Fibroblast of lung (primary cell): ENCODE measurements at regions not wholly inside any gene's neighbourhood (a gene's known extent, or its start where the extent isn't known, plus 50 kb on each side); places are given as distances from the start of the nearest gene placed in this dataset.
A peak's percentile ranks its signal among the peaks of the same experiment; 100 is the strongest.

ENCODE experiments used
- DNase-seq, 2 donors: peaks; one replicate each; pipeline versions ENCODE4 v3.0.0 to v3.0.0-alpha.2; 2010; ENCODE audit warnings: low read depth in 2 of 2
- H2AFZ ChIP-seq: 2 replicates; pipeline ENCODE4 v1.5.1; 2012; ENCODE audit warnings: low read length, control low read depth, inconsistent platforms
- H3K27ac ChIP-seq: 2 replicates; pipeline ENCODE4 v1.5.1; 2011; ENCODE audit warnings: low read length, control low read depth; ENCODE audit not compliant: insufficient read depth
- H3K27me3 ChIP-seq: 2 replicates; pipeline ENCODE4 v1.5.1; 2011; ENCODE audit warnings: mild to moderate bottlenecking, low read length; ENCODE audit not compliant: control insufficient read depth, insufficient read depth
- H3K36me3 ChIP-seq: 2 replicates; pipeline ENCODE4 v1.5.1; 2011; ENCODE audit warnings: low read length; ENCODE audit not compliant: control insufficient read depth, insufficient read depth
- H3K4me1 ChIP-seq: 2 replicates; pipeline ENCODE4 v1.5.1; 2011; ENCODE audit warnings: low read length; ENCODE audit not compliant: control insufficient read depth, insufficient read depth; ENCODE audit errors: extremely low read depth
- H3K4me2 ChIP-seq: 2 replicates; pipeline ENCODE4 v1.5.1; 2011; ENCODE audit warnings: low read length, control low read depth; ENCODE audit not compliant: insufficient read depth; ENCODE audit errors: extremely low read depth
- H3K4me3 ChIP-seq, 4 experiments: fragments of 200-600 bp in 1 of 4; sonication (generic) in 1 of 4; replicated peaks in 1 of 4; 2 replicates each; pipeline ENCODE4 v1.5.1; 2011 to 2016; ENCODE audit warnings: low read length in 4 of 4, low read depth in 3 of 4, mild to moderate bottlenecking in 3 of 4, control low read depth in 2 of 4, inconsistent platforms in 1 of 4, mixed read lengths in 1 of 4; ENCODE audit not compliant: insufficient read depth in 1 of 4; ENCODE audit errors: control extremely low read depth in 1 of 4
- H3K79me2 ChIP-seq: 2 replicates; pipeline ENCODE4 v1.5.1; 2012; ENCODE audit warnings: mild to moderate bottlenecking, low read length, inconsistent platforms; ENCODE audit not compliant: control insufficient read depth, insufficient read depth
- H3K9ac ChIP-seq: 2 replicates; pipeline ENCODE4 v1.5.1; 2011; ENCODE audit warnings: mild to moderate bottlenecking, low read length, control low read depth; ENCODE audit not compliant: insufficient read depth
- H3K9me3 ChIP-seq: 2 replicates; pipeline ENCODE4 v1.5.1; 2012; ENCODE audit warnings: low read depth, low read length; ENCODE audit not compliant: control insufficient read depth, insufficient read depth
- H4K20me1 ChIP-seq: 2 replicates; pipeline ENCODE4 v1.5.1; 2011; ENCODE audit warnings: low read length; ENCODE audit not compliant: control insufficient read depth, insufficient read depth; ENCODE audit errors: extremely low read depth
- CTCF ChIP-seq, 2 donors: IDR thresholded peaks in 1 of 2; conservative IDR thresholded peaks in 1 of 2; 1 replicate in 1 of 2; 2 replicates in 1 of 2; pipeline ENCODE4 v1.5.1; 2011 to 2012; ENCODE audit warnings: low read length in 2 of 2, control low read depth in 1 of 2, inconsistent platforms in 1 of 2, low read depth in 1 of 2, mild to moderate bottlenecking in 1 of 2
- EZH2 ChIP-seq: IDR thresholded peaks from 2 replicates; pipeline ENCODE4 v1.5.1; 2012; ENCODE audit warnings: low read length, control low read depth, mild to moderate bottlenecking; ENCODE audit errors: missing control alignments

- Histone ChIP-seq H2AFZ (no peak overlapping the region), H4K20me1 (no peaks in the 10 kb centered on the region), H3K4me3 (no peak overlapping the region), H3K4me2 (no peak overlapping the region), H3K9ac (no peak overlapping the region), H3K27ac (no peak overlapping the region), H3K9me3 (no peaks in the 10 kb centered on the region), H3K4me1 (no peaks in the 10 kb centered on the region), H3K27me3 (no peaks in the 10 kb centered on the region), H3K79me2 (no peaks in the 10 kb centered on the region), H3K36me3 (no peaks in the 10 kb centered on the region)
- DNase-seq: no peak
- TF ChIP-seq CTCF (conservative IDR thresholded peaks at IDR 0.05 in 1 of 2, IDR thresholded peaks at IDR 0.05 in 1 of 2; ENCODE audit: low read depth in 1 of 2, low read length in 2 of 2): no peak
- no peak for TF ChIP-seq EZH2
Measured at GRCh38 chr6:169852504-169853195, 101.2 kb downstream of the ERMARD start.

- peak in 1 of 2 donors; percentile 25 for DNase-seq
- Histone ChIP-seq H3K4me3 (no peak overlapping the region), H3K79me2 (no peaks in the 10 kb centered on the region), H3K36me3 (no peaks in the 10 kb centered on the region), H3K27me3 (no peaks in the 10 kb centered on the region), H3K9me3 (no peaks in the 10 kb centered on the region), H3K27ac (no peak overlapping the region), H3K9ac (no peak overlapping the region), H3K4me1 (no peaks in the 10 kb centered on the region), H4K20me1 (no peaks in the 10 kb centered on the region), H2AFZ (no peak overlapping the region), H3K4me2 (no peak overlapping the region)
- TF ChIP-seq CTCF (conservative IDR thresholded peaks at IDR 0.05 in 1 of 2, IDR thresholded peaks at IDR 0.05 in 1 of 2; ENCODE audit: low read depth in 1 of 2, low read length in 2 of 2): no peak
- no peak for TF ChIP-seq EZH2
Measured at GRCh38 chr6:169851641-169852503, 100.5 kb downstream of the ERMARD start.

- H3K4me2 ChIP-seq: no peak overlapping the region
- no peak overlapping the region for H3K9ac ChIP-seq
- no peak overlapping the region for H3K4me3 ChIP-seq
- H2AFZ ChIP-seq: no peak overlapping the region
- no peak for DNase-seq
- no peaks in the 10 kb centered on the region for H3K9me3 ChIP-seq
- H3K27ac ChIP-seq: no peak overlapping the region
- H3K27me3 ChIP-seq: no peaks in the 10 kb centered on the region
- H3K79me2 ChIP-seq: no peaks in the 10 kb centered on the region
- no peaks in the 10 kb centered on the region for H3K36me3 ChIP-seq
- TF ChIP-seq CTCF (conservative IDR thresholded peaks at IDR 0.05 in 1 of 2, IDR thresholded peaks at IDR 0.05 in 1 of 2; ENCODE audit: low read depth in 1 of 2, low read length in 2 of 2): no peak
- no peak for TF ChIP-seq EZH2
- H3K4me1 ChIP-seq: no peaks in the 10 kb centered on the region
- no peaks in the 10 kb centered on the region for H4K20me1 ChIP-seq
Measured at GRCh38 chr6:169850746-169851145, 99.3 kb downstream of the ERMARD start.
